ENCODE measurements at regions not wholly inside any gene's neighbourhood (a gene's known extent, or its start where the extent isn't known, plus 50 kb on each side); places are given as distances from the start of the nearest gene placed in this dataset.

GRCh38 chr6:44556046-44556445, 168.5 kb downstream of the CDC5L start:
- Histone ChIP-seq H4K20me1 (ENCODE audit: insufficient read depth) (no peaks in the 10 kb centered on the region), H3K4me3 (ENCODE audit: low read length) (no peak overlapping the region), H3K4me2 (ENCODE audit: low read length) (no peak overlapping the region), H3K9me3 (ENCODE audit: low read length) (no peaks in the 10 kb centered on the region), H3K36me3 (ENCODE audit: insufficient read depth, low read length) (no peaks in the 10 kb centered on the region), H3K27ac (ENCODE audit: low read length) (no peak overlapping the region), H3K9ac (ENCODE audit: low read length) (no peak overlapping the region), H3K9me2 (ENCODE audit: insufficient read depth, low read length) (no peaks in the 10 kb centered on the region), H3F3A (ENCODE audit: insufficient read depth, low read length, poor library complexity, severe bottlenecking) (no peaks in the 10 kb centered on the region), H3K79me2 (replicated peaks; ENCODE audit: insufficient read depth, low read length) (no peaks in the 10 kb centered on the region), H2AFZ (ENCODE audit: low read depth, low read length) (no peak overlapping the region), H3K27me3 (ENCODE audit: insufficient read depth, low read depth, low read length) (no peaks in the 10 kb centered on the region)
- TF ChIP-seq POLR2AphosphoS5 (IDR thresholded peaks at IDR 0.05) = no peak
- TF ChIP-seq CTCF (IDR thresholded peaks at IDR 0.05; ENCODE audit: poor library complexity, severe bottlenecking) = no peak
- no peak for TF ChIP-seq EZH2 (IDR thresholded peaks at IDR 0.05; ENCODE audit: borderline replicate concordance, insufficient read depth, low read length, poor library complexity, severe bottlenecking)
- TF ChIP-seq SMC3 (conservative IDR thresholded peaks at IDR 0.05; ENCODE audit: poor library complexity) = no peak
- TF ChIP-seq EP300 (conservative IDR thresholded peaks at IDR 0.05; ENCODE audit: poor library complexity, severe bottlenecking) = no peak
- no peak for TF ChIP-seq MXI1 (conservative IDR thresholded peaks at IDR 0.05; ENCODE audit: poor library complexity, severe bottlenecking)
- TF ChIP-seq REST (IDR thresholded peaks at IDR 0.05; ENCODE audit: borderline replicate concordance) = no peak
- TF ChIP-seq TAF1 (IDR thresholded peaks at IDR 0.05; ENCODE audit: low read depth) = no peak
- no peak for TF ChIP-seq RAD21 (conservative IDR thresholded peaks at IDR 0.05)

- H3K36me3 ChIP-seq (ENCODE audit: insufficient read depth, low read length) = no peaks in the 10 kb centered on the region
- H3K4me3 ChIP-seq (ENCODE audit: low read length) = no peak overlapping the region
- no peaks in the 10 kb centered on the region for H4K20me1 ChIP-seq (ENCODE audit: insufficient read depth)
- no peaks in the 10 kb centered on the region for H3K9me2 ChIP-seq (ENCODE audit: insufficient read depth, low read length)
- H3F3A ChIP-seq (ENCODE audit: insufficient read depth, low read length, poor library complexity, severe bottlenecking) = no peaks in the 10 kb centered on the region
- no peak overlapping the region for H3K9ac ChIP-seq (ENCODE audit: low read length)
- no peaks in the 10 kb centered on the region for H3K9me3 ChIP-seq (ENCODE audit: low read length)
- no peak for TF ChIP-seq EZH2 (IDR thresholded peaks at IDR 0.05; ENCODE audit: borderline replicate concordance, insufficient read depth, low read length, poor library complexity, severe bottlenecking)
- no peak for TF ChIP-seq EP300 (conservative IDR thresholded peaks at IDR 0.05; ENCODE audit: poor library complexity, severe bottlenecking)
- no peak for TF ChIP-seq CTCF (IDR thresholded peaks at IDR 0.05; ENCODE audit: poor library complexity, severe bottlenecking)
- no peak overlapping the region for H2AFZ ChIP-seq (ENCODE audit: low read depth, low read length)
- H3K4me2 ChIP-seq (ENCODE audit: low read length) = no peak overlapping the region
- H3K27me3 ChIP-seq (ENCODE audit: insufficient read depth, low read depth, low read length) = no peaks in the 10 kb centered on the region
- no peak overlapping the region for H3K27ac ChIP-seq (ENCODE audit: low read length)
- H3K79me2 ChIP-seq (replicated peaks; ENCODE audit: insufficient read depth, low read length) = no peaks in the 10 kb centered on the region
Observed at GRCh38 chr6:44558024-44558831, 170.7 kb downstream of the CDC5L start.

Measured in neural cell (in vitro differentiated cells).